D721Med (cell line): ENCODE measurements at regions not wholly inside any gene's neighbourhood (a gene's known extent, or its start where the extent isn't known, plus 50 kb on each side); places are given as distances from the start of the nearest gene placed in this dataset.

ENCODE experiments used
- DNase-seq: peaks from one replicate; pipeline ENCODE4 v3.0.0; 2011; ENCODE audit warnings: low spot score; ENCODE audit not compliant: insufficient read length
- FAIRE-seq: peaks from 2 replicates; lab custom pipeline; 2011; peaks lifted over from hg19 to GRCh38; lab: Jason Lieb, UNC
- CTCF ChIP-seq: IDR thresholded peaks from 2 replicates; pipeline ENCODE4 v1.5.1; 2012; ENCODE audit warnings: mild to moderate bottlenecking, control low read depth; ENCODE audit not compliant: insufficient read depth; ENCODE audit errors: missing control alignments

GRCh38 chr2:191526536-191526935 is 151.4 kb upstream of the NABP1 start:
- no peak for TF ChIP-seq CTCF
- FAIRE-seq (no peak), DNase-seq (no peak)

GRCh38 chr2:191526953-191527556 is 150.9 kb upstream of the NABP1 start:
- FAIRE-seq (no peak), DNase-seq (no peak)
- no peak for TF ChIP-seq CTCF

- DNase-seq (no peak), FAIRE-seq (no peak)
- no peak for TF ChIP-seq CTCF
Measured at GRCh38 chr2:191530618-191531017, 147.3 kb upstream of the NABP1 start.

- TF ChIP-seq CTCF, result no peak
- FAIRE-seq, result no peak
Measured at GRCh38 chr2:191533693-191534180, 144.2 kb upstream of the NABP1 start.

GRCh38 chr2:191537921-191538320 is 140.0 kb upstream of the NABP1 start:
- TF ChIP-seq CTCF, result no peak
- FAIRE-seq (no peak), DNase-seq (no peak)

More at GRCh38 chr2:191533693-191534180, 144.2 kb upstream of the NABP1 start:
- DNase-seq, result no peak

- DNase-seq (no peak), FAIRE-seq (no peak)
- no peak for TF ChIP-seq CTCF
Measured at GRCh38 chr2:191538334-191538903, 139.5 kb upstream of the NABP1 start.

- no peak for DNase-seq
- FAIRE-seq, result no peak
Measured at GRCh38 chr2:191539068-191539467, 138.9 kb upstream of the NABP1 start.

More at GRCh38 chr2:191539068-191539467, 138.9 kb upstream of the NABP1 start:
- peak; percentile 55 for TF ChIP-seq CTCF
